SK-N-SH treated with all-trans-retinoic acid at 6 μM for 48 hours (cell line): ENCODE measurements at regions not wholly inside any gene's neighbourhood (a gene's known extent, or its start where the extent isn't known, plus 50 kb on each side); places are given as distances from the start of the nearest gene placed in this dataset.

Experiments used
- BACH2 ChIP-seq: fragments of 250-450 bp; sonication (Bioruptor Pico); IDR thresholded peaks from 2 replicates; pipeline ENCODE4 v1.9.0; 2021; ENCODE audit warnings: mild to moderate bottlenecking, borderline replicate concordance
- TCF4 ChIP-seq: fragments of 250-450 bp; sonication (Bioruptor Pico); IDR thresholded peaks from 2 replicates; pipeline ENCODE4 v1.8.0; 2021; ENCODE audit warnings: mild to moderate bottlenecking, moderate library complexity, borderline replicate concordance

GRCh38 chr5:125708583-125708982 is 714.6 kb upstream of the GRAMD2B start:
- TF ChIP-seq TCF4 (CRISPR knock-in tag), result no peak
- TF ChIP-seq BACH2 (CRISPR knock-in tag), result no peak
